ENCODE measurements at regions not wholly inside any gene's neighbourhood (a gene's known extent, or its start where the extent isn't known, plus 50 kb on each side); places are given as distances from the start of the nearest gene placed in this dataset.

GRCh38 chr20:54849741-54850140 lies 374.3 kb downstream of the DOK5 start:
- H3K27me3 Mint-ChIP-seq (ENCODE audit: unreplicated experiment), result peaks cover 2% of the 10 kb centered on the region
- no peak for DNase-seq (ENCODE audit: low spot score)
- H3K27ac Mint-ChIP-seq (ENCODE audit: unreplicated experiment), result no peak overlapping the region
- peaks cover 3% of the 10 kb centered on the region for H3K36me3 Mint-ChIP-seq (ENCODE audit: low read depth, unreplicated experiment)
- no peak overlapping the region for H3K4me3 Mint-ChIP-seq (ENCODE audit: unreplicated experiment)
- H3K4me1 Mint-ChIP-seq (ENCODE audit: unreplicated experiment), result no peaks in the 10 kb centered on the region
- H3K9me3 Mint-ChIP-seq (ENCODE audit: unreplicated experiment), result peaks cover 33% of the 10 kb centered on the region
- no peak for TF ChIP-seq CTCF (IDR thresholded peaks at IDR 0.05; ENCODE audit: unreplicated experiment)

GRCh38 chr20:54848984-54849538 lies 373.7 kb downstream of the DOK5 start:
- TF ChIP-seq CTCF (IDR thresholded peaks at IDR 0.05; ENCODE audit: unreplicated experiment), result no peak
- Mint-ChIP-seq H3K4me1 (ENCODE audit: unreplicated experiment) (no peaks in the 10 kb centered on the region), H3K36me3 (ENCODE audit: low read depth, unreplicated experiment) (peaks cover 3% of the 10 kb centered on the region), H3K27me3 (ENCODE audit: unreplicated experiment) (no peaks in the 10 kb centered on the region), H3K27ac (ENCODE audit: unreplicated experiment) (no peak overlapping the region), H3K9me3 (ENCODE audit: unreplicated experiment) (peaks cover 33% of the 10 kb centered on the region), H3K4me3 (ENCODE audit: unreplicated experiment) (no peak overlapping the region)
- DNase-seq (ENCODE audit: low spot score), result no peak

- Mint-ChIP-seq H3K9me3 (ENCODE audit: unreplicated experiment) (peaks cover 31% of the 10 kb centered on the region), H3K36me3 (ENCODE audit: low read depth, unreplicated experiment) (peaks cover 3% of the 10 kb centered on the region), H3K4me3 (ENCODE audit: unreplicated experiment) (no peak overlapping the region), H3K4me1 (ENCODE audit: unreplicated experiment) (no peaks in the 10 kb centered on the region), H3K27ac (ENCODE audit: unreplicated experiment) (no peak overlapping the region), H3K27me3 (ENCODE audit: unreplicated experiment) (no peaks in the 10 kb centered on the region)
- DNase-seq (ENCODE audit: low spot score), result no peak
- no peak for TF ChIP-seq CTCF (IDR thresholded peaks at IDR 0.05; ENCODE audit: unreplicated experiment)
Measured at GRCh38 chr20:54848262-54848661, 372.9 kb downstream of the DOK5 start.

- H3K4me1 Mint-ChIP-seq (ENCODE audit: unreplicated experiment), result no peaks in the 10 kb centered on the region
- no peak for DNase-seq (ENCODE audit: low spot score)
- TF ChIP-seq CTCF (IDR thresholded peaks at IDR 0.05; ENCODE audit: unreplicated experiment), result no peak
- peaks cover 3% of the 10 kb centered on the region for H3K36me3 Mint-ChIP-seq (ENCODE audit: low read depth, unreplicated experiment)
- H3K4me3 Mint-ChIP-seq (ENCODE audit: unreplicated experiment), result no peak overlapping the region
- no peak overlapping the region for H3K27ac Mint-ChIP-seq (ENCODE audit: unreplicated experiment)
- H3K9me3 Mint-ChIP-seq (ENCODE audit: unreplicated experiment), result peaks cover 31% of the 10 kb centered on the region
- H3K27me3 Mint-ChIP-seq (ENCODE audit: unreplicated experiment), result no peaks in the 10 kb centered on the region
Measured at GRCh38 chr20:54846948-54847347, 371.6 kb downstream of the DOK5 start.

- H3K4me3 Mint-ChIP-seq (ENCODE audit: unreplicated experiment), result no peak overlapping the region
- H3K27ac Mint-ChIP-seq (ENCODE audit: unreplicated experiment), result no peak overlapping the region
- peaks cover 21% of the 10 kb centered on the region for H3K9me3 Mint-ChIP-seq (ENCODE audit: unreplicated experiment)
- DNase-seq (ENCODE audit: low spot score), result no peak
- H3K27me3 Mint-ChIP-seq (ENCODE audit: unreplicated experiment), result no peaks in the 10 kb centered on the region
- no peak for TF ChIP-seq CTCF (IDR thresholded peaks at IDR 0.05; ENCODE audit: unreplicated experiment)
- no peaks in the 10 kb centered on the region for H3K4me1 Mint-ChIP-seq (ENCODE audit: unreplicated experiment)
- H3K36me3 Mint-ChIP-seq (ENCODE audit: low read depth, unreplicated experiment), result peaks cover 3% of the 10 kb centered on the region
Measured at GRCh38 chr20:54844346-54844745, 369.0 kb downstream of the DOK5 start.

Data from endothelial cell (in vitro differentiated cells).